Esophagus muscularis mucosa (tissue), 3 donors: ENCODE measurements at regions not wholly inside any gene's neighbourhood (a gene's known extent, or its start where the extent isn't known, plus 50 kb on each side); places are given as distances from the start of the nearest gene placed in this dataset.

Experiments
- POLR2A ChIP-seq: fragments of 450-650 bp; IDR thresholded peaks from one replicate; pipeline ENCODE4 v1.6.1; 2017; ENCODE audit warnings: antibody characterized with exemption, moderate library complexity, mild to moderate bottlenecking, low read depth
- POLR2AphosphoS5 ChIP-seq, 2 donors: sonication (generic); formaldehyde crosslinking; IDR thresholded peaks; one replicate each; pipeline ENCODE4 v1.6.1; 2017; ENCODE audit warnings: antibody characterized with exemption in 2 of 2
- TF ChIP-seq, protein P1 (sequence below), 3 experiments: fragments of 200-600 bp in 2 of 3; fragments of 450-650 bp in 1 of 3; sonication (generic) in 2 of 3; IDR thresholded peaks; one replicate each; pipeline ENCODE4 v1.5.1; 2017 to 2019; ENCODE audit warnings: antibody characterized with exemption in 3 of 3, mild to moderate bottlenecking in 2 of 3, moderate library complexity in 1 of 3

DNA sequence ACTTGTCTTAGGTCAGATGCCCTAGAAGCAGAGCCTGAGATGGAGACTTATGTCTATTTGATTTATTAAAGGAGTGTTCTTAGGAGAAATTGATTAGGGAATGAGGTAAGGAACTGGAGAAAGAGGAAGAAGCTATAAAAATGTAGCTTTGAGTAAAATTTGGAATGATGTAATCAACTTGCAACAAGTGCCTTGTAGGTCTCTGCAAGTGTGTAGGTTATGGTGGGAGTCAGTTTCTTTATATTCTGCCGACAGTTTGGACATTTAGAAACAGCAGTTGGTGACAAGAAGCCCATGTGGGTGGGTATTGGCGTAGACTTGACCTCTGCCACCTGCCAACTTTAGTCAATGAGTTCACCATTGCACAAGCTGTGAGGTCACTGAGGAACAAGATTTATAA, 986.5 kb downstream of the CDH18 start:
- TF ChIP-seq, protein P1, sequence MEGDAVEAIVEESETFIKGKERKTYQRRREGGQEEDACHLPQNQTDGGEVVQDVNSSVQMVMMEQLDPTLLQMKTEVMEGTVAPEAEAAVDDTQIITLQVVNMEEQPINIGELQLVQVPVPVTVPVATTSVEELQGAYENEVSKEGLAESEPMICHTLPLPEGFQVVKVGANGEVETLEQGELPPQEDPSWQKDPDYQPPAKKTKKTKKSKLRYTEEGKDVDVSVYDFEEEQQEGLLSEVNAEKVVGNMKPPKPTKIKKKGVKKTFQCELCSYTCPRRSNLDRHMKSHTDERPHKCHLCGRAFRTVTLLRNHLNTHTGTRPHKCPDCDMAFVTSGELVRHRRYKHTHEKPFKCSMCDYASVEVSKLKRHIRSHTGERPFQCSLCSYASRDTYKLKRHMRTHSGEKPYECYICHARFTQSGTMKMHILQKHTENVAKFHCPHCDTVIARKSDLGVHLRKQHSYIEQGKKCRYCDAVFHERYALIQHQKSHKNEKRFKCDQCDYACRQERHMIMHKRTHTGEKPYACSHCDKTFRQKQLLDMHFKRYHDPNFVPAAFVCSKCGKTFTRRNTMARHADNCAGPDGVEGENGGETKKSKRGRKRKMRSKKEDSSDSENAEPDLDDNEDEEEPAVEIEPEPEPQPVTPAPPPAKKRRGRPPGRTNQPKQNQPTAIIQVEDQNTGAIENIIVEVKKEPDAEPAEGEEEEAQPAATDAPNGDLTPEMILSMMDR (IDR thresholded peaks at IDR 0.05) = no peak
- TF ChIP-seq POLR2A (no peak), POLR2AphosphoS5 (IDR thresholded peaks at IDR 0.05) (no peak)
